DOHH2 (cell line): ENCODE measurements at regions not wholly inside any gene's neighbourhood (a gene's known extent, or its start where the extent isn't known, plus 50 kb on each side); places are given as distances from the start of the nearest gene placed in this dataset.

ENCODE experiments used
- H3F3A ChIP-seq: fragments of 200-600 bp; sonication (generic), shearing (Covaris generic); 2 replicates; pipeline ENCODE4 v1.6.0; 2016; ENCODE audit warnings: antibody characterized with exemption, mild to moderate bottlenecking; ENCODE audit not compliant: control insufficient read depth, insufficient read depth
- H3K27ac ChIP-seq: fragments of 200-600 bp; sonication (generic); 2 replicates; pipeline ENCODE4 v1.5.1; 2014; ENCODE audit warnings: low read depth, mild to moderate bottlenecking, low read length, moderate library complexity
- H3K27me3 ChIP-seq: fragments of 200-600 bp; sonication (generic); 2 replicates; pipeline ENCODE4 v1.6.1; 2014; ENCODE audit warnings: mild to moderate bottlenecking, low read length, mixed read lengths; ENCODE audit not compliant: control insufficient read depth
- H3K36me3 ChIP-seq: fragments of 200-600 bp; sonication (generic); 2 replicates; pipeline ENCODE4 v1.6.1; 2014; ENCODE audit warnings: mild to moderate bottlenecking, low read length, moderate library complexity, mixed read lengths; ENCODE audit not compliant: control insufficient read depth
- H3K4me1 ChIP-seq: fragments of 200-600 bp; sonication (generic); 2 replicates; pipeline ENCODE4 v1.6.1; 2014; ENCODE audit warnings: mild to moderate bottlenecking, low read length, mixed read lengths; ENCODE audit not compliant: control insufficient read depth
- H3K4me2 ChIP-seq: fragments of 200-600 bp; sonication (generic); 2 replicates; pipeline ENCODE4 v1.6.0; 2014; ENCODE audit warnings: mild to moderate bottlenecking, low read length, moderate library complexity
- H3K4me3 ChIP-seq: fragments of 200-600 bp; sonication (generic); 2 replicates; pipeline ENCODE4 v1.5.1; 2014; ENCODE audit warnings: mild to moderate bottlenecking, low read length, mixed read lengths
- H3K79me2 ChIP-seq: fragments of 200-600 bp; sonication (generic); 2 replicates; pipeline ENCODE4 v1.6.1; 2014; ENCODE audit warnings: mild to moderate bottlenecking, low read length, mixed read lengths; ENCODE audit not compliant: control insufficient read depth
- H3K9me2 ChIP-seq: fragments of 200-600 bp; sonication (generic); replicated peaks from 2 replicates; pipeline ENCODE4 v1.6.1; 2014; ENCODE audit warnings: mild to moderate bottlenecking, low read length, mixed read lengths; ENCODE audit not compliant: control insufficient read depth
- H3K9me3 ChIP-seq: fragments of 200-600 bp; sonication (generic); 2 replicates; pipeline ENCODE4 v1.6.1; 2014; ENCODE audit warnings: antibody characterized with exemption, low read length, mixed read lengths; ENCODE audit not compliant: control insufficient read depth, insufficient read depth
- H4K20me1 ChIP-seq: fragments of 200-600 bp; sonication (generic); 2 replicates; pipeline ENCODE4 v1.6.0; 2014; ENCODE audit warnings: low read depth, mild to moderate bottlenecking, antibody characterized with exemption, low read length, moderate library complexity; ENCODE audit not compliant: control insufficient read depth, insufficient read depth
- EZH2phosphoT487 ChIP-seq: fragments of 200-600 bp; sonication (generic); IDR thresholded peaks from 2 replicates; pipeline ENCODE4 v1.6.1; 2017; ENCODE audit warnings: borderline replicate concordance, mild to moderate bottlenecking, antibody characterized with exemption, low read length, moderate library complexity, mixed read lengths
- TF ChIP-seq, protein P1 (sequence below): fragments of 200-600 bp; sonication (generic); IDR thresholded peaks from one replicate; pipeline ENCODE4 v1.5.1; 2014; ENCODE audit warnings: antibody characterized with exemption, mild to moderate bottlenecking, low read depth, low read length; ENCODE audit not compliant: poor library complexity, severe bottlenecking

DNA sequence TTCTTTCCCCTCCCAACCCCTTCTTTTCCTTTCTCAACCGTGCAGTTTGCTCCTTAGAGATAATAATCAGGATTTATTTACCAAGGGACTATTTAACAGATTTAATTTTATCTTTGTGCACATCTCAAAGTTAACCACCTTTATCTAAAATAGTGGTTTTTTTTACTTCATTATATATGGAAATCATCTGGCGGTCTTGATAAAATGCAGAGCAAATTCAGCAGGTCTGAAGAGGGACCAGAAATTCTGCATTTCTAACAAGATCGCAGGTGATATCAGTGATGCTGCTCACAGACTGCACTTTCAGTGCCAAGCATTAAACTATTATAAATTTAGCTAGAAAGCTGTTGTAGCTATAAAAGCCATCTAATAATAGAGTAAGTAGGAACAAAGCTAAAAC, 83.4 kb upstream of the NEGR1 start:
- no peak overlapping the region for H3K4me3 ChIP-seq
- H4K20me1 ChIP-seq = no peaks in the 10 kb centered on the region
- H3K4me2 ChIP-seq = no peak overlapping the region
- no peaks in the 10 kb centered on the region for H3K9me3 ChIP-seq
- H3K9me2 ChIP-seq = no peaks in the 10 kb centered on the region
- H3K36me3 ChIP-seq = no peaks in the 10 kb centered on the region
- H3K4me1 ChIP-seq = no peaks in the 10 kb centered on the region
- H3K27ac ChIP-seq = no peak overlapping the region
- no peaks in the 10 kb centered on the region for H3F3A ChIP-seq
- no peaks in the 10 kb centered on the region for H3K79me2 ChIP-seq
- no peak for TF ChIP-seq EZH2phosphoT487
- TF ChIP-seq, protein P1, sequence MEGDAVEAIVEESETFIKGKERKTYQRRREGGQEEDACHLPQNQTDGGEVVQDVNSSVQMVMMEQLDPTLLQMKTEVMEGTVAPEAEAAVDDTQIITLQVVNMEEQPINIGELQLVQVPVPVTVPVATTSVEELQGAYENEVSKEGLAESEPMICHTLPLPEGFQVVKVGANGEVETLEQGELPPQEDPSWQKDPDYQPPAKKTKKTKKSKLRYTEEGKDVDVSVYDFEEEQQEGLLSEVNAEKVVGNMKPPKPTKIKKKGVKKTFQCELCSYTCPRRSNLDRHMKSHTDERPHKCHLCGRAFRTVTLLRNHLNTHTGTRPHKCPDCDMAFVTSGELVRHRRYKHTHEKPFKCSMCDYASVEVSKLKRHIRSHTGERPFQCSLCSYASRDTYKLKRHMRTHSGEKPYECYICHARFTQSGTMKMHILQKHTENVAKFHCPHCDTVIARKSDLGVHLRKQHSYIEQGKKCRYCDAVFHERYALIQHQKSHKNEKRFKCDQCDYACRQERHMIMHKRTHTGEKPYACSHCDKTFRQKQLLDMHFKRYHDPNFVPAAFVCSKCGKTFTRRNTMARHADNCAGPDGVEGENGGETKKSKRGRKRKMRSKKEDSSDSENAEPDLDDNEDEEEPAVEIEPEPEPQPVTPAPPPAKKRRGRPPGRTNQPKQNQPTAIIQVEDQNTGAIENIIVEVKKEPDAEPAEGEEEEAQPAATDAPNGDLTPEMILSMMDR = no peak
- H3K27me3 ChIP-seq = no peaks in the 10 kb centered on the region

DNA sequence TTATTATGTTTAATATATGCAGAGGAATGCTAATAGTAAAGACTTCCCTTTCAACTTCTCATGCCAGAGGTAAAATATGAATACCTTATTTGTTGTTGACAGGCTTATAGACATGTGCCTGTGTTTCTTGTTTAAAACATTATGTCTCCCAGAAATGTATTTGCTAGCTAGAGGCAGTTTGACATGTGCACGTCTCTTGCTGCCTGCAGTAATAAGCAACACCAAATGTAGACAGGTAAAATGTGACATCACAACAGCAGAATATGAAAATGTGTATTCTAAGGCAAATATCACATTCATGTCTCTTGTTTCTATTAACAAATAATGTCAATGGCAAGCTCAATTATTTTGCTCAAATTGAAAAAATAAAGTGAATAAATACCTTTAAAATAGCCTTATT, 80.2 kb upstream of the NEGR1 start:
- H3K4me3 ChIP-seq = no peak overlapping the region

DNA sequence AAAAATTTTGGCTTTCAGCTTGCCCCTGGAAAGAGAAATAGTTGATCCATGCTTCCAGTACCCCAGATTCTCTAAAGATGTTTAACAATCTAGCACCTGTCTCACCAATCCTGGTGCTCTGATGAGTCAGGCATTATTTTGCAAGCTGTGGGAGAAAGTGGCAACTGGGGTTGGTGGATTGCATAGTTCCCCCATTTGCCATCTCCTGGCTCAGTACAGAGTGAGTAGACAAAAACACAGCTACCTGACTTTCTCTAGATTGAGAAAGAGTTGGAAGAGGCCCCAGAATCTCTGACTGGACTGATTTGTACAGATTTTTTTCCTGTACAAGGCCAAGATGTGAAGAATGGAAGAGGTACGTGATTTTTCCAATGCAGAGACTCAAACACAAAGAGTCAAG, 75.1 kb upstream of the NEGR1 start:
- TF ChIP-seq, protein P1 = no peak
- TF ChIP-seq EZH2phosphoT487 = no peak
- H3K9me2 ChIP-seq = no peaks in the 10 kb centered on the region
- H3K27me3 ChIP-seq = no peaks in the 10 kb centered on the region
- no peaks in the 10 kb centered on the region for H3K9me3 ChIP-seq
- H3K79me2 ChIP-seq = no peaks in the 10 kb centered on the region
- no peaks in the 10 kb centered on the region for H3F3A ChIP-seq
- H4K20me1 ChIP-seq = no peaks in the 10 kb centered on the region
- H3K4me3 ChIP-seq = no peak overlapping the region
- H3K4me1 ChIP-seq = no peaks in the 10 kb centered on the region
- no peak overlapping the region for H3K27ac ChIP-seq
- H3K36me3 ChIP-seq = no peaks in the 10 kb centered on the region
- H3K4me2 ChIP-seq = no peak overlapping the region

More for the DNA sequence above, 80.2 kb upstream of the NEGR1 start:
- H3F3A ChIP-seq = no peaks in the 10 kb centered on the region
- H3K9me2 ChIP-seq = no peaks in the 10 kb centered on the region
- H3K4me2 ChIP-seq = no peak overlapping the region
- no peaks in the 10 kb centered on the region for H3K9me3 ChIP-seq
- H3K79me2 ChIP-seq = no peaks in the 10 kb centered on the region
- H3K36me3 ChIP-seq = no peaks in the 10 kb centered on the region
- no peak overlapping the region for H3K27ac ChIP-seq
- H3K4me1 ChIP-seq = no peaks in the 10 kb centered on the region
- TF ChIP-seq, protein P1 = no peak
- TF ChIP-seq EZH2phosphoT487 = no peak
- H4K20me1 ChIP-seq = no peaks in the 10 kb centered on the region
- H3K27me3 ChIP-seq = no peaks in the 10 kb centered on the region

DNA sequence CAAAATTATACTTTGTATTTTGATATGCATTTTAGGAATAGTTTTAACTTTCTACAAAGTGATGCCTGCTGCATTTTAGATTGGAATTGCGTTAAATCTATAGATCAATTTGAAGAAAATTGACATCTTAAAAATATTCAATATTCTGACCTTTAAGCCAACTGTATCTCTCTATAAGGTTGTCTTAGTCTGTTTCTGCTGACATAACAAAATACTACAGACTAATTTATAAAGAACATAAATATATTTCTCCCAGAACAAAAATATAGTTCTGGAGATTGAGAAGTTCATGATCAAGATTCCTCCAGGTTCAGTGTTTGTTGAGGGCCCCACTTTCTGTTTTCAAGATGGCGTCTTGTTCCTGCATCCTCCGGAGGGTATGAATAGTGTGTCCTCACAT, 73.6 kb upstream of the NEGR1 start:
- no peaks in the 10 kb centered on the region for H4K20me1 ChIP-seq
- no peaks in the 10 kb centered on the region for H3F3A ChIP-seq
- no peaks in the 10 kb centered on the region for H3K36me3 ChIP-seq
- no peaks in the 10 kb centered on the region for H3K9me3 ChIP-seq
- no peak overlapping the region for H3K4me3 ChIP-seq
- no peaks in the 10 kb centered on the region for H3K79me2 ChIP-seq
- H3K4me1 ChIP-seq = no peaks in the 10 kb centered on the region
- no peaks in the 10 kb centered on the region for H3K27me3 ChIP-seq
- TF ChIP-seq, protein P1 = no peak
- no peak for TF ChIP-seq EZH2phosphoT487
- no peak overlapping the region for H3K4me2 ChIP-seq
- H3K27ac ChIP-seq = no peak overlapping the region
- no peaks in the 10 kb centered on the region for H3K9me2 ChIP-seq
